ENCODE measurements at regions not wholly inside any gene's neighbourhood (a gene's known extent, or its start where the extent isn't known, plus 50 kb on each side); places are given as distances from the start of the nearest gene placed in this dataset.
A peak's percentile ranks its signal among the peaks of the same experiment; 100 is the strongest.

DNA sequence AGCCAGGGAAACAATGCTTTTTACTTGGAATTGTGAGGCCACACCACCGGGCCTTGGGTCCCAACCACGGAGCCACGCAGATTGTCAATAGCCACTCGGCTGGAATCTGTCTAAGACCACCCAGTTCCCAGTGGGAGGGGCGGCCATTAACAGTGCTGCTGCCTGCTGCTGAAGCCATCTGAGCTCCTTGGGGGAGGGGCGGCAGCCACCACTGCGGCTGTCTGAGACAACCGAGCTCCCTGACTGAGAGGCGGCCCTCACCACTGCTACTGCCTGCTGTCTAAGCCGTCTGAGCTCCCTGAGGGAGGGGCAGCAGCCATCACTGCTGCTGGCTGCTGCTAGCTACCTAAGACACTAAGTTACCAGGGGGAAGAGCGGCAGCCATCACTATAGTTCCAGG lies 64.3 kb downstream of the DMRTA2 start:
- DNase-seq, result no peak

- no peak for DNase-seq
These were observed 66.1 kb downstream of the DMRTA2 start for GRCh38 chr1:50357186-50357585.

DNA sequence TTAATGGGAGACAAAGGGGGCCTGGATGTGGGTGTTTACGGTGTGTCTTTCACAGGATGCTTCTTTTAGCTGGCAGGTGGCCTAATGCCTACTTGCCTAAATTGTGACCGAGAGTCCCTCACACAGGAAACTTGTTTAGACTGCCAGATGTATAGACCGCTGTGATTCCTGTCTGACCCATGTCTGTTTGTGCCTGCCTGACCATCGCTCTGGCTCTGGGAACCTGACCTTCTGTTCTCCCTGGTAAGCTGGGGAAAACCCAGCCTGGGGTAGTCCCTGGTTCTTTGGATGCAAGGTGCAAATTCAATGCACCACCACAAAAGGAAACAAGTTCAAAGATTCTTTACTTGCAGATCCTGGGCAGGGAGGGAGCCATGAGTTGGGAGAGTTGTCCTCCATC lies 68.4 kb downstream of the DMRTA2 start:
- DNase-seq, result no peak

DNA sequence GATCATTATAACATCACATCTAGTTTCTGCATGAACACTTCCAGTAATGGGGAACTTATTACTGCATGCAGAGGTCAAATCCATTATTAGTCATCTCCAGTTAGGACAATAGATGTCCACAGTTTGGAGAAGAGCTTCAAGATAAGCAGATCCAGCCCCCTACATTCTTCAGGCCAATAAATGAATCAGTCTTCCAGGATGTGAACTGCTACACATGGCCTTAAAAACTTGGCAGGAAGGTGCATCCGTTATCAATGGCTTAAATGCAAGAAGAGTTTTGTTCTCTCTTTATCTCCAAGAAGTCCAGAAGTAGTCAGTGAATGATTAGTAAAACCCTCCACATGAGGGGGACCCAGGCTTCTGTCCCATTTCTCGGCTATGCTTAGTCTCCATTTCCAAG lies 70.8 kb downstream of the DMRTA2 start:
- DNase-seq, result no peak

DNA sequence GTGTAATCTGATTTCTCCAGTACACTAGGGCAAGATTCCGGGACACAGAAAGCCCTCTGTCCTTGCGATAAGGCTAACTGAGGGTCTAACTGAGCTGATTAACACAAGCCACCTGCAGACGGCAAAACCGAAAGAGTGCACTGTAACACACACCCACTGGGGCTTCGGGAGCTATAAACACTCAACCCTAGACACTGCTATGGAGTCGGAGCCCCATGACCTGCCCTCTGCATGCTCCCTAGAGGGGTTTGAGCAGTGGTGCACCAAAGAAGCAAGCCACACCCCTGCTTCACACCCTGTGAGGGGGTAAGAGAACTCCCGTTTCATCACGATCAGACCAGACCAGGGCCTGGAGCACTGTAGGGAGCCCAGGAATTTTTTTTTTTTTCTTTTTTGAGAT lies 72.4 kb downstream of the DMRTA2 start:
- DNase-seq, result no peak

- DNase-seq, result no peak
These were observed 72.8 kb downstream of the DMRTA2 start for GRCh38 chr1:50350421-50350820.

- no peak for DNase-seq
These were observed 74.0 kb downstream of the DMRTA2 start for GRCh38 chr1:50349242-50349565.

DNA sequence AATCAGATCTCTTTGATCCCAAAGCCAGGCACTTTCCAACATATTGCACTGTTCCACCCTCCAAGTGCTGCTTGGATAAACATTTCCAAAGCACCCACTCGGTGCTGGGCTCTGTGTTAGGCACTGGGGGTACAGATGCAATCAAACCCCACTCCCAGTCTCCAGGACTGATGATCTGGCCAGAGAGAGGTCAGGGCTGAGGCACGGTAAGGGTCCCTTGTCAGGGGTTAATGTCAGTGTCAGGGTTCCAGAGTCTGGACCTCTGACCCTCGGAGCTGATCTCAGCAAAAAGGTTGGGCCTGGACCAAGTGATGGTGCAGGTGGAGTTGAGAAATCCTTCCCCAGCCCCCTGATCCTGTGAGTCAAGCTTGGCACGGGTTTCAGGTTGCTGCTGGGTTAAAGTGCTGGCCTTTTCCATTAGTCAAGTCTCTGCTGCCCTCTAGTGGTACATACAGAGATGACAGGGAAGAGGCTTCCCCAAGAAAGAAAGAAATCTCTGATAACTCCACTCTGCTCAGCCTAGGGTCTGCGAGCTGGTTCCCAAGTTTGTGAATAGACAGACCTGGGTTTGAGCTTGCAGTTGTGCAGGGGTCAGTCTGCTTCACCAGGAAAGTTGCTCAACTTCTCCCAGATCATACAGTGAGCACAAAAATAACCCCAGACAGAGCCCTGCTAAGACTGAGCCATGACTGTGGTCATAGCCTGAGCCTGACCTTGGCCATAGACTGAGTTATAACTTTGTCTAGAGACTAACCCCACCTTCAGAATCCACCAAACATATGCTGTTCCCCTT lies 74.6 kb downstream of the DMRTA2 start:
- peak; percentile 25 for DNase-seq

DNA sequence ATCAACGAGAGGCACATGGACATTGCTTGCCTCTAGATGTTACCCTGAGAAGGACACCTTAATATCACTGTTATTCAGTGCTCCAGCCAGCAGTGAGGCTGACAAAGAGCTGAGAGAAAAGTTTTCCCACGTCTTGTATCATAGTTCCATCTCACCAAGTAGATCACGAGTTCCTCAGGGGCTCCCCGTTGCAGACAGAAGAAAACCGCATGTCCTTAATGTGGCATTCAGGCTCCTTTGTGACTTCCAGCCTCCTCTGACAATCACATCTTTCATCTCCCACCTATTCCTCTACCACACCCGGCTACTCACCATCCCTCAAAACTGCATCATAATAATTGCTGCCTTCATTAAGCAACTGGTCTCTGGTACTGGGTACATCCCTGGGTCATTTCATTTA lies 75.3 kb downstream of the DMRTA2 start:
- DNase-seq, result no peak

GRCh38 chr1:50346621-50347020 lies 76.6 kb downstream of the DMRTA2 start:
- DNase-seq, result no peak

GRCh38 chr1:50343323-50343722 lies 79.9 kb downstream of the DMRTA2 start:
- DNase-seq, result no peak

- no peak for DNase-seq
These were observed 80.7 kb downstream of the DMRTA2 start for GRCh38 chr1:50342525-50342924.

DNA sequence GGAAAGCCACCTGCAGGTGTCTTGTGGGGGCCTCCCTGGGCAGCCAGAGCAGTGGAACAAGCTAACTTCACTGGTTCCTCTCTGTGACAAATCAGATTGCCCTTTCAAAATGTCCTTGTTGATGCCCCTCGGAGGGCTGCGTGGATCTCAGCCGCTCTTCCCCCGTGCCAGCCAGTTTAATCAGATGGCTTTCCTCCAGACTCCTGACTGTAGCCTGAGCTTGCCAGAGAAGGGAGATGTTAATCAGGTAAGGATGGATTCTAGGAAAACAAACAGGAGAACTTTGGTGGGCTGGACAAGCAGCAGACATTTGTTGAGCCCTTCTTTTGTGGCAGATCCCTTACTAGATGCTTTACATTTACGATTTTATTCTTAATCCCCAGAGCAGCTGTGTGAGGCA lies 88.2 kb downstream of the DMRTA2 start:
- DNase-seq, result no peak

GRCh38 chr1:50333595-50333974 lies 89.7 kb downstream of the DMRTA2 start:
- DNase-seq, result peak; percentile 22

GRCh38 chr1:50332941-50333594 lies 90.2 kb downstream of the DMRTA2 start:
- peak; percentile 15 for DNase-seq

GRCh38 chr1:50329332-50329932 lies 93.8 kb downstream of the DMRTA2 start:
- DNase-seq, result no peak

- no peak for DNase-seq
These were observed 94.7 kb downstream of the DMRTA2 start for GRCh38 chr1:50328552-50328951.

GRCh38 chr1:50326026-50326425 lies 97.2 kb downstream of the DMRTA2 start:
- DNase-seq, result no peak

DNA sequence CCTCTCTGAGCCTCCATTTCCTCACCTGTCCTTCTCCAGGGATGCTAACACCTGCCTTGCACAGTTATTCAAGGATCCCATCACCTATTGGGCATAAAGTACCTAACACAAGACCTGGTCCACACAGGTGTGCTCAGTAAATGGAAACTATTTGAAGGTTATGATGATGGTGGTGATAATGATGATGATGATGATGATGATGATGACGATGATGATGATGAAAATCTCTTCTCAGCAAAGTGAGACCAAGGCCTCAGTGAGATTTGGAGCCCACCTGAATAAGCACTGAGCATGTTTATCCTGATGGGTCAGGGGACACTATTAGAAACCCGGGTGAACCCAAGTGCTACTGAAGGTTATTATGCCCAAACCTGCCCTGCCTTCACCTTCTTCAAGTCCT lies 100.7 kb downstream of the DMRTA2 start:
- no peak for DNase-seq

GRCh38 chr1:50318428-50318827 lies 104.8 kb downstream of the DMRTA2 start:
- no peak for DNase-seq

DNA sequence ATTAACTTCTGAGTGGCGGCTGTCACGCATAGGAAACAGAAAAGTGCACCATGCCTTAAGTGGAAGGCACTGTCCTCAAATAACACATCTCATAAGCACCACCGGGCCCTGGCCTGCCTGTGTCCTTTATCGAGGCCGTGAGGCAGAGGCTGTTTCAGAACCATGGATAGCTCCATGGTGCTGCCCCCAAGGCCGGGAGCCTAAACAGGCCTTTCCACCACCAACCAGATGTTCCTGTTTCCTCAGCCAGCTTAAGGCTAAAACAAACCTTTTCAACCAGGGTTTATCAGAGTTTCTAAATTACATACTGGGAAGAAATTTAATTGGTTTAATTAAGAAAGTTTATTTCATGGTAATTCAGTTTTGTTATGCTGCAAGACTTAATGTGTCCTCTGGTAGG lies 114.4 kb downstream of the DMRTA2 start:
- no peak for DNase-seq

DNA sequence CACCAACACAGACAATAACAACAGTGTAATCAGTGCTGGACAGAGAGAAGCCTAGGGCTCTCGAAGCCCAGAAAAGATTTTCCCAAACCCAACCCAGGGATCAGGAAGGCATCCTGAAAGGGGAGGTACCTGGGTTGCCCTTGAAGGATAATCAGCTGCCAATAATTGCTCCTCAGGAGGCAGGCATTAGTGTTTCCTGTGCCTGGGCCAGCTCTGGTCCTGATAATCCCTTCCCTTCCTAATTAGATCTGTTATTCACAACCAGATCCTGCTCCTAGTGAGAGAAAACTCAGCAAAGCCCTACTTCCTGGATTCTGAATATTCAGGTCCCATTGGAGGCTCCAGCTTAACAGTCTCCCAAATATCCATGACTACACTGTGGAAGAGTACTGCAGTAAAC lies 117.4 kb downstream of the DMRTA2 start:
- no peak for DNase-seq

DNA sequence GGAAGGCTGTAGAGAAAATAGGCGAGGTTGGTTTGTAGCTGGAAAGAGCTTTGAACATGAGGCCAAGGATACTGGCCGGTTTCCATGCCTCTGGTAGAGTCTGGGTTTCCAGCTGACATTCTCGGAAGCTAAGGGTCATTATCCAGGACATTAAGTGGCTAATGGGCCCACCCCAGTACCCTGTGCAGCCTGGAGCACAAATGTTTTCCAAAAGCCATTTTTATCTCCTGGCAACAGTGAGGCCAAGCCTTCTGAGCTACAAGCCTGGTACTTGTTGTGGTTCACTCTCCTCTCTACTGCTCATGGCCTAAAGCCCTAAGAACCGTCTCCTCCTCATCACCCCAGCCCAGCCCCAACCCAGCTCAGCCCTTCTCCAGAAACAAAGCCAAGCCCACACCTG lies 122.9 kb downstream of the DMRTA2 start:
- no peak for DNase-seq

DNA sequence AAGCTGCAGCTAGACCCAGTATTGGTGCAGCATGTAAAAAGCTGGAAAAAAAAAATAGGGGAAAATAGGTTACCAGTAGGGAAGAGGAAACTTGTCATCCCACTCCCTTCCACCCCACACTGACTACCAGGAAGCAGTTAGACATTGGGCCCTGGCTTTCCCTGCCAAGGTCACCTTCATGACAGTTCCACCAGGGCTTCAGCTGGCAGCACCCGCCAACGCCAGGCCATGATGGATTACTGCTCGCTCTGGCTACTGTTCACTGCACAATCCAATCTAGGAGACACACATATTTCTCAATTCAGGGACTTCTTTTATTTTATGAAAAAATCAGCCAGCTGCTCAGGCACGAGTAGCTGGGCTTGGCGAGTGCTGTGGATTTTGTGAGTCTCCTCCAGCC lies 127.7 kb downstream of the DMRTA2 start:
- no peak for DNase-seq

- DNase-seq, result no peak
These were observed 131.0 kb downstream of the DMRTA2 start for GRCh38 chr1:50292276-50292675.
